ENCODE measurements at regions not wholly inside any gene's neighbourhood (a gene's known extent, or its start where the extent isn't known, plus 50 kb on each side); places are given as distances from the start of the nearest gene placed in this dataset.

- no peaks in the 10 kb centered on the region for H3K36me3 ChIP-seq (ENCODE audit: control insufficient read depth, insufficient read depth, low read length)
- peaks cover 39% of the 10 kb centered on the region for H3K27me3 ChIP-seq (ENCODE audit: control insufficient read depth, insufficient read depth, low read length)
- DNase-seq (ENCODE audit: low read depth): no peak
- H3K4me3 ChIP-seq (ENCODE audit: low read depth, low read length): no peak overlapping the region
- TF ChIP-seq CTCF (IDR thresholded peaks at IDR 0.05; ENCODE audit: insufficient read depth, low read length, poor library complexity, severe bottlenecking): no peak
Measured at GRCh38 chr16:85380905-85381737, 232.0 kb upstream of the GSE1 start.

- Histone ChIP-seq H3K36me3 (ENCODE audit: control insufficient read depth, insufficient read depth, low read length) (no peaks in the 10 kb centered on the region), H3K4me3 (ENCODE audit: low read depth, low read length) (no peak overlapping the region), H3K27me3 (ENCODE audit: control insufficient read depth, insufficient read depth, low read length) (peaks cover 37% of the 10 kb centered on the region)
- TF ChIP-seq CTCF (IDR thresholded peaks at IDR 0.05; ENCODE audit: insufficient read depth, low read length, poor library complexity, severe bottlenecking): no peak
- no peak for DNase-seq (ENCODE audit: low read depth)
Measured at GRCh38 chr16:85381738-85382592, 231.2 kb upstream of the GSE1 start.

- peaks cover 35% of the 10 kb centered on the region for H3K27me3 ChIP-seq (ENCODE audit: control insufficient read depth, insufficient read depth, low read length)
- no peak overlapping the region for H3K4me3 ChIP-seq (ENCODE audit: low read depth, low read length)
- TF ChIP-seq CTCF (IDR thresholded peaks at IDR 0.05; ENCODE audit: insufficient read depth, low read length, poor library complexity, severe bottlenecking): no peak
- no peak for DNase-seq (ENCODE audit: low read depth)
- H3K36me3 ChIP-seq (ENCODE audit: control insufficient read depth, insufficient read depth, low read length): no peaks in the 10 kb centered on the region
Measured at GRCh38 chr16:85382717-85383118, 230.4 kb upstream of the GSE1 start.

- TF ChIP-seq CTCF (IDR thresholded peaks at IDR 0.05; ENCODE audit: insufficient read depth, low read length, poor library complexity, severe bottlenecking): no peak
- Histone ChIP-seq H3K27me3 (ENCODE audit: control insufficient read depth, insufficient read depth, low read length) (peaks cover 32% of the 10 kb centered on the region), H3K36me3 (ENCODE audit: control insufficient read depth, insufficient read depth, low read length) (no peaks in the 10 kb centered on the region), H3K4me3 (ENCODE audit: low read depth, low read length) (no peak overlapping the region)
- no peak for DNase-seq (ENCODE audit: low read depth)
Measured at GRCh38 chr16:85383836-85384832, 229.0 kb upstream of the GSE1 start.

GRCh38 chr16:85384833-85385462 lies 228.2 kb upstream of the GSE1 start:
- DNase-seq (ENCODE audit: low read depth): no peak
- Histone ChIP-seq H3K27me3 (ENCODE audit: control insufficient read depth, insufficient read depth, low read length) (peaks cover 29% of the 10 kb centered on the region), H3K36me3 (ENCODE audit: control insufficient read depth, insufficient read depth, low read length) (no peaks in the 10 kb centered on the region), H3K4me3 (ENCODE audit: low read depth, low read length) (no peak overlapping the region)
- TF ChIP-seq CTCF (IDR thresholded peaks at IDR 0.05; ENCODE audit: insufficient read depth, low read length, poor library complexity, severe bottlenecking): no peak

Data from kidney epithelial cell (primary cell).